GM21515 (cell line): ENCODE measurements at regions not wholly inside any gene's neighbourhood (a gene's known extent, or its start where the extent isn't known, plus 50 kb on each side); places are given as distances from the start of the nearest gene placed in this dataset.
"Not testable (repeated sequence)": the region's sequence is repeated elsewhere in the genome, so short reads cannot be mapped to it uniquely, and the experiment has no call there.

ENCODE experiments used
- ATAC-seq: cut with Tn5 transposase; IDR thresholded peaks from one replicate; pipeline ENCODE4 v1.9.1; 2021; ENCODE audit not compliant: unreplicated experiment

DNA sequence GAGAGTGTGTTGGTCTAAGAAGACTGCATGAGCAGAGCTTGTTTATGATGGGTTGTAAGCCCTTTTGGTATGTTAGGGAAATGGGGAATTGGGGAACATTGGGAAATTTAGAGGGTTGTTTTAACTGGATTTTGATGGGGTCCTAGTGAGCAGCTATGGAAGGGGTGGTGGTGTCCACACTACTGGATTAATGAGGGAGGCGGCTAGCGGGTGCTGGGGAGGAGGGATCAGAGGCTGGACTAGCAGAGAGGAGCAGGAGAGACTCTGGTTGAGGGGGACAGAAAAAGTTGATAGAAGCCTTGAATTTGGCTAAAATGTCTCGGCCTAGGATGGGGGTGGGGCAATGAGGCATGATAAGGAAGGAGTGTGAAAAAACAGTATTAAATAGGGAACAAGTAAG is 1369.1 kb downstream of the UQCRFS1 start:
- no peak for ATAC-seq

GRCh38 chr19:27833031-27833430 is 1379.9 kb downstream of the UQCRFS1 start:
- ATAC-seq: no peak

DNA sequence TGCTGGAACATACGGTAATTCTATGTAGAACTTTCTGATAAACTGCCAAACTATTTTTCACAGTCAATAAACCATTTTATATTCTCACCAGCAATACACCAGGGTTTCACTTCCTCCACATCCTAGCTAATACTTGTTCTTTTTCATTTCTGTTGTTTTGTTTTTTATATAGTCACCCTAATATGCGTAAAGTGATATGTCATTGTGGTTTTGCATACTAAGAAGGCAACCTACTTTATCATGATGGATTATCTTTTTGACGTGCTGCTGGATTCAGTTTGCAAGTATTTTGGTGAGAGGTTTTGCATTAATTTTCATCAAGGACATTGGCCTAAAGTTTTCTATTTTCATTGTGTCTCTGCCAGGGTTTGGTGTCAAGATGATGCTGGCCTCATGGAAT is 1384.1 kb downstream of the UQCRFS1 start:
- ATAC-seq: no peak

DNA sequence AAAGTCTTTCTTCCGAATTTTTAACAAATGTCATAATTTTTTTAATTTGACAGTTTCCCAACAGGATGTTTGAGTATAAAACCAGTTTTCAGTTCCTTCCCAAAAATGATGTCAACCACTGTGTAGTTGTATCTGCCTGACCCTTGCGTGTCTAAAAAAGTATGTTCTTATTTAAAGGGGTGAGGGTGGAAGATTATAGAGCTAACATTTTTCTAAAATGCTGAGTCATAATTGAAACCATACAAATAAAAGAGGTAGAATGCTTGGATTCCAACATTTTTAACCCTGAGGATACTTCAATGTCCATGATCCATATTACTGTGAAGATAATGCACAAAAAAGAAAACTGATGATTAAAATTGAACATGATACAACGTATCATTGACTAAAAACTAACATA is 1388.8 kb downstream of the UQCRFS1 start:
- no peak for ATAC-seq

DNA sequence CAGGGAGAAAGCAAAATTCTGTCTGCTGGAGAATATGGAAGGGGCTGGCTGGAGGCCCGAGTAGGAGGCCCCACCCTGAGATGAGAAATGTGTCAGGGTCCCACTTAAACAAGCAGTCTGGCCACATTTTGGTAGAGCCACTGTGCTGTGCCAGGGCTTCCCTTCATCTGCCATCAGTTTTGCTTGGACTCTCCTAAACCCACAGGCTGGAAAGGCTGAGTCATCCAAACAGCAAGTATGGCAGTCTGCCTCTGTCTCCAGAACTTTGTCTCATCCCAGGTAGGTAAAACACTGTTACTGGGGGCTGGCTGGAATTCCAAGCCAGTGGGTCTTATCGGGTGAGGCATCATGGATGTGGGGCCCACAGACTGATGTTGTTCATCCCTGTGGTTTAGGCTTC is 1390.6 kb downstream of the UQCRFS1 start:
- ATAC-seq: no peak

DNA sequence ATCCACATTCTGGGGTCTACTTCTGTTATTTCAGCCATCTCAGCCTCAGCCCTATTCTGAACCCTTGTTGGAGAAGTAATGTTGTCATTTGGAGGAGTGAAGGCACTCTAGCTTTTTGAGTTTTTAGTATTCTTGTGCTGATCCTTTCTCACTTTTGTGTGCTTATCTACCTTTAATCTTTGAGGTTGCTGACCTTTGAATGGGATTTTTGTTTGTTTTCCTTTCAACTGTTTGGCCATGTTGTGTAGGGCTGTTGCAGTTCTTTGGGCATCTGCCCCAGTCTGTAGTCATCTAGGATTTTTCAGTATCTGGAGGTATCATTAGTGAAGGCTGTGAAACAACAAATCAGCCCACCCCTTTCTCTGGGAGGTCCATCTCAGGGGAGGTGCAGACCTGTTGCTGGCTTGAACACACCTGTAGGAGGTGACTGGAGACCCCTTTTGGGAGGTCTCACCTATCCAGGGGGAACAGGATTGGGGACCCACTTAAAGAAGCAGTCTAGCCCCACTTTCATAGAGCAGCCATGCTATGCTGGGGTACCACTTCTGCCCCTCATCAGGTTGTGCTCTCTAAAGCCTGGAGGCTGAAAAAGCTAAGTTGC is 1391.4 kb downstream of the UQCRFS1 start:
- no peak for ATAC-seq

GRCh38 chr19:27815985-27816384 is 1397.0 kb downstream of the UQCRFS1 start:
- no peak for ATAC-seq

- ATAC-seq: not testable (repeated sequence)
Measured at GRCh38 chr19:27814834-27815233, 1398.1 kb downstream of the UQCRFS1 start.

GRCh38 chr19:27814274-27814673 is 1398.7 kb downstream of the UQCRFS1 start:
- not testable (repeated sequence) for ATAC-seq

GRCh38 chr19:27806471-27807070 is 1406.4 kb downstream of the UQCRFS1 start:
- no peak for ATAC-seq

DNA sequence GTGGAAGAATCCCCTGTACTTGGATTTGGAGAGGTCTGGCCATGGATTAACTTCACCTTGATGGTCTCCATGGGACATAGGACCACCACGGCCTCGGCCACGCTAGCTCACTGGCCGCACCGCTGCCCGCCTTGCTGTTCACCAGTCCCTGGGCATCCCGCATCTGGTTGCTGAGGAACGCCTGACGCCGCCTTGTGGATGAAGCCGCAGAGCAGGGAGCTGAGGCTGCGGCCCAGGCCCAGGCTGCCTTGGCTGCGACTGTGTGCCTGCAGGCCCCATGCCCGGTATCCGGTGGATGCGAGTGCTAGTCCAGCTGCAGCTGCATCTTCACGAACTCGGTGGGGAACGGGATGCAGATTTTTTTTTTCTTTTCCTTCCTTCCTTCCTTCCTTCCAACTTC is 1407.1 kb downstream of the UQCRFS1 start:
- ATAC-seq: no peak

DNA sequence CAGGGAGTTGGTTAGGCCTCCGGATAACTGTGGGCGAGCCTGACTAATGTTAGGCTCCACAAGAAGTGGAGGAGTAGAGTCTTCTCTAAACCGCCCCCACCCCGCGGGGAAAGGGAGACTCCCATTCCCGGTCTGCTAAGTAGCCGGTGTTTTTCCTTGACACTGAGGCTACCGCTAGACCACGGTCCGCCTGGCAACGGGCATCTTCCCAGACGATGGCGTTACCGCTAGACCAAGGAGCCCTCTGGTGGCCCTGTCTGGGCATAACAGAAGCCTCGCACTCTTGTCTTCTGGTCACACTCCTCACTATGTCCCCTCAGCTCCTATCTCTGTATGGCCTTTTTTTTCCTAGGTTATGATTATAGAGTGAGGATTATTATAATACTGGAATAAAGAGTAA is 1410.7 kb downstream of the UQCRFS1 start:
- not testable (repeated sequence) for ATAC-seq

- no peak for ATAC-seq
Measured at GRCh38 chr19:27796540-27796939, 1416.4 kb downstream of the UQCRFS1 start.

DNA sequence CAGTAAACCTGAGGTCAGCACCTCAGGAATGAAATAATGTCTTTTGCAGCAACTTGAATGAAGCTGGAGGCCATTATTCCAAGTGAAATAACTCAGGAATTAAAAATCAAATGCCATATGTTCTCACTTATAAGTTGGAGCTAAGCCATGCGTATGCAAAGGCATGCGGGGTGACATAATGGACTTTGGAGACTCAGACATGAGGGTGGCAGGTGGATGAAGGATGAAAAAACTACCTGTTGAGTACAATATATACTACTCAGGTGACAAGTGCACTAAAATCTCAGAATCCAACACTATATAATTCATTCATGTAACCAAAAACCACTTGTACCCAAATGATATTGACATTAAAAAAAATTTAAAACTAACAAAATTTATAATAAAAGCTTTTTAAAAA is 1416.9 kb downstream of the UQCRFS1 start:
- no peak for ATAC-seq

DNA sequence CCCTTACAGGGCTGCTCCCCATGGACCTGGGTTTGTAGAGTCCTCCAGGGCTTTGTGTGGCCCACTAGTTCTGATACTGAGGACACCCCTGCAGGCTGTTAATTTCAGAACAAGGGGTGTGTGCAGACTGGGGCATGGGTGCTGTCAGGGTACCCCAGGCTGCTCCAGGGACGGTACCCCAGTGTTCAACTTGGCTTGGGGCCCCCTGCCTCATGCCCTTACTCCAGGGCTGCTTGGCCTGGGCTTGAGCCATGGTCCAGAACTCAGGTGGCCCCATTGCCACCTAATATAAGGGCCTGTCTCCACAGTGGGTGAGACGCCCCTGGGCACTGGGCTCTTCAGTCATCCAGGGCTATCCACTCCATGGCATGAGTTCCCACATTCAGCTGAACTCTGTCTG is 1417.6 kb downstream of the UQCRFS1 start:
- ATAC-seq: no peak

- ATAC-seq: no peak
Measured at GRCh38 chr19:27794494-27795042, 1418.4 kb downstream of the UQCRFS1 start.

DNA sequence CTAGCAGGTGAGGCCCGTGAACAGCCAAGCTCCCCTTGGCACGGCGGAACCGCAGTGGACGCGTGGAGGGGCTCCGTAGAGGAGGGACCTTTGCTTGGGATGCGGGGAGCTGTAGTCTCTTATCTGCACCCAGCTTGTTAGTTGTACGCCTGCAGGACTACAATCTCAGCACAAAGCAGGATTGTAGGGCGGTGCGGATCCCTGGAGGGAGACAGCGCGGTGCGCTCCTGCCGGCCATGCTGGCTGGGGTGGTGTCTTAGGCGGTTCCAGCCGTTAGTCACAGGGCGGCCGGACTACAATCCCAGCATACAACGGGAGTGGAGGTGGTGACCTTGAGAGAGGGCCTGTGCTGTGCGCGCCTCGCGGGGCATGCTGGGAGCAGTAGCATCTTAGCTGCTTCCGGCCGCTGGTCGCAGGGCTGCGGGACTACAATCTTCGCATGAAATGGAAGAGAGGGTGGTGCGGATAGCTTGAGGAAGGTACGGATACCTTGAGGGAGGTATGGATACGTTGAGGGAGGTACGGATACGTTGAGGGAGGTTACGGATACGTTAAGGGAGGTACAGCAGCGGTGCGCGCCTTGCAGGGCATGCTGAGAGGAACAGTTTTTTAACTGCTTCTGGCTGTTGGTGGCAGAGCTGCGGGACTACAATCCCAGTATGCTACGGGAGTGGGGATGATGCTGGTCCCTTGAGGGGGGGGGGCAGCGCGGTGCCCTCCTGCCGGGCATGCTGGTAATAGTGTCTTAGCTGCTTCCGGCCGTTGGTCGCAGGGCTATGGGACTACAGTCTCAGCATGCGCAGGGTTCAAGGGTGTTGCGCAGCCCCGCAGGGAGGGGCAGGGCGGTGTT is 1419.1 kb downstream of the UQCRFS1 start:
- peak; percentile 92 for ATAC-seq

GRCh38 chr19:27793128-27793643 is 1419.8 kb downstream of the UQCRFS1 start:
- ATAC-seq: peak; percentile 62

DNA sequence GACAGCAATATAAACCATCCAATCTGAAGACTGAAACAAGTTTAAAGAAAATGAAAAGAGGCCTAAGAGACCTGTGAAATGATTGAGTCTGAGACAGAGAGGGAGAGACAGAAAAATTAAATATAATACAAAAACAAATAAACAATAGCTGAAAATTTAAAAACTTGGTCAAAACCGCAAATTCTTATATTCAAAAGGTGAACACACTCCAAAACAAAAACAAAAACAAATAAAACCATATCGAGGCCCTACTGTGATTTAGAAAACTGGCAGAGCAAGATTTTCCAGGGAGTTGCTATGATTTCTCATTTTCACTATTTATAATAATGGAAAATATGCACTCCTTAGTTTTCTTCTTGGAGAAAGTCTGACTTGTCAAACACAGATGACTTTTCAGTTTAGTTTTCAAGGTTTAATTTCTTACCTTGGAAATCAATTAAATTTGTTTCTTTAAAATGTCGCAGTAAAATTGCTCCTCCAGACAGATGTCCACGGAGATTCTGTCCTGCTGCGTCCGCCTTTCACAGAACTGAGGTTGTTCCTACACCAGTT is 1420.3 kb downstream of the UQCRFS1 start:
- ATAC-seq: no peak

GRCh38 chr19:27780367-27781075 is 1432.4 kb downstream of the UQCRFS1 start:
- ATAC-seq: no peak

DNA sequence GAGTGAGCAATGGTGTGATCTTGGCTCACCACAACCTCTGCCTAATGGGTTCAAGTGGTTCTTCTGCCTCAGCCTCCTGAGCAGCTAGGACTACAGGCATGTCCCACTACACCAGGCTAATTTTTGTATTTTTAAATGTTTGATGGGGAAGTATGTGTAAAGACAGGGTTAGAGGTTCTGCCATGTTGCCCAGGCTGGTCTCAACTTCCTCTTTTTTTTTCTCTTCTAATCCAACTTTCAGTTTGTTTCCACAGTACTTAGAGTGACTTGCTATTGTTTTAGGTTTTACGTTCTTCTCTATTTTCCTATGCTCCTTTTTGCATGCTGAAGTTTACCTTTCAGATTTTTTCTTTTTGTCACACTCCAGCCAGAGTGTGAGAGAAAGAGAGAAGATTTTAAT is 1433.0 kb downstream of the UQCRFS1 start:
- ATAC-seq: no peak
